Right lobe of liver (tissue), 6 donors: ENCODE measurements at regions not wholly inside any gene's neighbourhood (a gene's known extent, or its start where the extent isn't known, plus 50 kb on each side); places are given as distances from the start of the nearest gene placed in this dataset.

Source experiments
- ATAC-seq, 4 donors: fragments of 200-7000 bp; cut with Tn5 transposase; one replicate each; pipeline ENCODE4 v1.9.1; 2020; ENCODE audit warnings: mild to moderate bottlenecking in 4 of 4, moderate library complexity in 4 of 4
- DNase-seq, 3 donors: peaks; one replicate each; pipeline ENCODE4 v3.0.0-alpha.2; 2020
- H3K27ac ChIP-seq, 3 donors: fragments of 200-600 bp; one replicate each; pipeline ENCODE4 v1.8.0; 2022
- H3K27me3 ChIP-seq, 2 donors: fragments of 200-600 bp; one replicate each; pipeline ENCODE4 v1.8.0; 2022
- H3K36me3 ChIP-seq, 4 donors: fragments of 200-600 bp; sonication (generic) in 1 of 4; one replicate each; pipeline versions ENCODE4 v1.5.1 to v1.8.0; 2017 to 2022; ENCODE audit warnings: control low read depth in 1 of 4
- H3K4me1 ChIP-seq, 4 donors: fragments of 200-600 bp; sonication (generic) in 1 of 4; one replicate each; pipeline versions ENCODE4 v1.5.1 to v1.8.0; 2017 to 2022; ENCODE audit warnings: control low read depth in 1 of 4
- H3K4me3 ChIP-seq, 3 donors: fragments of 200-600 bp; one replicate each; pipeline ENCODE4 v1.8.0; 2022
- H3K9me3 ChIP-seq, 4 donors: fragments of 200-600 bp; sonication (generic) in 1 of 4; one replicate each; pipeline versions ENCODE4 v1.5.1 to v1.8.0; 2017 to 2022; ENCODE audit warnings: control low read depth in 1 of 4
- POLR2A ChIP-seq: fragments of 450-650 bp; IDR thresholded peaks from one replicate; pipeline ENCODE4 v1.6.1; 2017; ENCODE audit warnings: antibody characterized with exemption, mild to moderate bottlenecking
- WGBS: methylation state at CpG from one replicate; pipeline ENCODE4 v1.1.6; 2018; ENCODE audit warnings: low coverage, low lambda C conversion rate; ENCODE audit not compliant: insufficient coverage; ENCODE audit errors: missing lambda C conversion rate; 5-methylcytosine and 5-hydroxymethylcytosine counted together
- intact Hi-C, 2 donors: fragments of 100-400 bp; cut with DNase I; formaldehyde crosslinking; loops; one replicate each; pipeline versions ENCODE4 v1.11.2 to v1.14.1; 2022
- TF ChIP-seq, protein P1 (sequence below), 4 donors: fragments of 200-600 bp in 3 of 4; fragments of 450-650 bp in 1 of 4; IDR thresholded peaks; one replicate each; pipeline versions ENCODE4 v1.5.1 to v1.8.0; 2016 to 2022; ENCODE audit warnings: antibody characterized with exemption in 4 of 4, mild to moderate bottlenecking in 2 of 4
- donor health status: DM: no; HTN: yes; CAD: no.
- donor health status: DM: no; HTN: no; CAD: no.
- donor health status: DM: no; HTN: no; CAD: no.
- donor health status: DM: no; HTN: yes; CAD: no.
- donor health status: DM: no; HTN: yes; CAD: no.

GRCh38 chr3:166554023-166554422 is 716.8 kb upstream of the BCHE start:
- Histone ChIP-seq H3K36me3 (no peaks in the 10 kb centered on the region), H3K27ac (no peak overlapping the region), H3K4me1 (no peaks in the 10 kb centered on the region), H3K4me3 (no peak overlapping the region), H3K27me3 (no peaks in the 10 kb centered on the region), H3K9me3 (no peaks in the 10 kb centered on the region)
- DNase-seq = no peak
- no peak for ATAC-seq
- TF ChIP-seq, protein P1, sequence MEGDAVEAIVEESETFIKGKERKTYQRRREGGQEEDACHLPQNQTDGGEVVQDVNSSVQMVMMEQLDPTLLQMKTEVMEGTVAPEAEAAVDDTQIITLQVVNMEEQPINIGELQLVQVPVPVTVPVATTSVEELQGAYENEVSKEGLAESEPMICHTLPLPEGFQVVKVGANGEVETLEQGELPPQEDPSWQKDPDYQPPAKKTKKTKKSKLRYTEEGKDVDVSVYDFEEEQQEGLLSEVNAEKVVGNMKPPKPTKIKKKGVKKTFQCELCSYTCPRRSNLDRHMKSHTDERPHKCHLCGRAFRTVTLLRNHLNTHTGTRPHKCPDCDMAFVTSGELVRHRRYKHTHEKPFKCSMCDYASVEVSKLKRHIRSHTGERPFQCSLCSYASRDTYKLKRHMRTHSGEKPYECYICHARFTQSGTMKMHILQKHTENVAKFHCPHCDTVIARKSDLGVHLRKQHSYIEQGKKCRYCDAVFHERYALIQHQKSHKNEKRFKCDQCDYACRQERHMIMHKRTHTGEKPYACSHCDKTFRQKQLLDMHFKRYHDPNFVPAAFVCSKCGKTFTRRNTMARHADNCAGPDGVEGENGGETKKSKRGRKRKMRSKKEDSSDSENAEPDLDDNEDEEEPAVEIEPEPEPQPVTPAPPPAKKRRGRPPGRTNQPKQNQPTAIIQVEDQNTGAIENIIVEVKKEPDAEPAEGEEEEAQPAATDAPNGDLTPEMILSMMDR (IDR thresholded peaks at IDR 0.05) = no peak
- TF ChIP-seq POLR2A = no peak
- intact Hi-C loops = no loop called here
- 17% methylated on average over 1 of the region's 1 CpG for WGBS

GRCh38 chr3:166533740-166534139 is 696.5 kb upstream of the BCHE start:
- H3K4me1 ChIP-seq = no peaks in the 10 kb centered on the region
- no peak for ATAC-seq

GRCh38 chr3:166531730-166532129 is 694.5 kb upstream of the BCHE start:
- no peaks in the 10 kb centered on the region for H3K4me1 ChIP-seq
- intact Hi-C loops = no loop called here
- H3K27ac ChIP-seq = no peak overlapping the region
- no peak for ATAC-seq
- no peak for DNase-seq
- TF ChIP-seq POLR2A = no peak
- TF ChIP-seq, protein P1 (IDR thresholded peaks at IDR 0.05) = no peak
- H3K36me3 ChIP-seq = no peaks in the 10 kb centered on the region
- H3K27me3 ChIP-seq = no peaks in the 10 kb centered on the region
- no peak overlapping the region for H3K4me3 ChIP-seq
- H3K9me3 ChIP-seq = no peaks in the 10 kb centered on the region

More at GRCh38 chr3:166533740-166534139, 696.5 kb upstream of the BCHE start:
- Histone ChIP-seq H3K4me3 (no peak overlapping the region), H3K27me3 (no peaks in the 10 kb centered on the region), H3K9me3 (no peaks in the 10 kb centered on the region), H3K27ac (no peak overlapping the region), H3K36me3 (no peaks in the 10 kb centered on the region)
- DNase-seq = no peak
- 60% methylated on average over 2 of the region's 2 CpGs for WGBS
- TF ChIP-seq, protein P1 (IDR thresholded peaks at IDR 0.05) = no peak
- intact Hi-C loops = no loop called here

GRCh38 chr3:166527325-166527724 is 690.1 kb upstream of the BCHE start:
- WGBS = 56% methylated on average over 2 of the region's 2 CpGs

More at GRCh38 chr3:166527325-166527724, 690.1 kb upstream of the BCHE start:
- Histone ChIP-seq H3K27me3 (no peaks in the 10 kb centered on the region), H3K4me3 (no peak overlapping the region), H3K27ac (no peak overlapping the region), H3K36me3 (no peaks in the 10 kb centered on the region), H3K4me1 (no peaks in the 10 kb centered on the region), H3K9me3 (no peaks in the 10 kb centered on the region)
- DNase-seq (no peak), ATAC-seq (no peak)
- no peak for TF ChIP-seq POLR2A
- TF ChIP-seq, protein P1 (IDR thresholded peaks at IDR 0.05) = no peak
- intact Hi-C loops = no loop called here
